Transverse colon (tissue), 4 donors: ENCODE measurements at regions not wholly inside any gene's neighbourhood (a gene's known extent, or its start where the extent isn't known, plus 50 kb on each side); places are given as distances from the start of the nearest gene placed in this dataset.

Experiments
- DNase-seq: peaks from one replicate; pipeline ENCODE4 v3.0.0-alpha.2; 2019
- H3K27ac ChIP-seq, 4 donors: fragments of 200-600 bp; sonication (generic); 2 replicates each; pipeline ENCODE4 v1.5.1; 2016 to 2018; ENCODE audit warnings: inconsistent platforms in 4 of 4
- H3K27me3 ChIP-seq: fragments of 200-600 bp; sonication (generic); 2 replicates; pipeline ENCODE4 v1.5.1; 2017; ENCODE audit warnings: inconsistent platforms
- H3K36me3 ChIP-seq, 4 donors: fragments of 200-600 bp; sonication (generic); 2 replicates each; pipeline ENCODE4 v1.5.1; 2017 to 2019; ENCODE audit warnings: inconsistent platforms in 4 of 4
- H3K4me1 ChIP-seq, 4 donors: fragments of 200-600 bp; sonication (generic); 2 replicates each; pipeline ENCODE4 v1.5.1; 2017 to 2020; ENCODE audit warnings: inconsistent platforms in 4 of 4
- H3K4me3 ChIP-seq, 4 donors: fragments of 200-600 bp; sonication (generic); 1 replicate in 1 of 4; 2 replicates in 3 of 4; pipeline versions ENCODE4 v1.5.1 to v1.6.1; 2017 to 2019; ENCODE audit warnings: inconsistent platforms in 4 of 4
- H3K9me3 ChIP-seq, 2 donors: fragments of 200-600 bp; sonication (generic); 2 replicates each; pipeline ENCODE4 v1.5.1; 2017 to 2019; ENCODE audit warnings: inconsistent platforms in 2 of 2
- EP300 ChIP-seq: sonication (generic); formaldehyde crosslinking; IDR thresholded peaks from one replicate; pipeline ENCODE4 v1.6.1; 2017; ENCODE audit warnings: antibody characterized with exemption, low read depth
- POLR2A ChIP-seq: fragments of 450-650 bp; IDR thresholded peaks from one replicate; pipeline ENCODE4 v1.6.1; 2016; ENCODE audit warnings: antibody characterized with exemption, mild to moderate bottlenecking, moderate library complexity
- POLR2AphosphoS5 ChIP-seq, 3 donors: sonication (generic); formaldehyde crosslinking; IDR thresholded peaks; one replicate each; pipeline ENCODE4 v1.6.1; 2016; ENCODE audit warnings: antibody characterized with exemption in 3 of 3
- WGBS, 2 donors: methylation state at CpG; one replicate each; pipeline ENCODE4 v1.1.5; 2018; ENCODE audit warnings: low coverage in 1 of 2; 5-methylcytosine and 5-hydroxymethylcytosine counted together
- in situ Hi-C, 4 donors: fragments of 200-750 bp; cut with MboI; loops; one replicate each; pipeline versions ENCODE4 v1.15.0 to v1.15.1; 2017; ENCODE audit warnings: low sequenced_read_pairs in 3 of 4, low pct_ligation_motif_present in 1 of 4, low pct_unique_long_range_greater_than_20kb in 1 of 4
- intact Hi-C: fragments of 100-400 bp; cut with DNase I; formaldehyde crosslinking; loops from one replicate; pipeline ENCODE4 v1.15.1; 2023; ENCODE audit warnings: low total_unique reads
- TF ChIP-seq, protein P1 (sequence below), 5 experiments: fragments of 200-600 bp in 3 of 5; fragments of 450-650 bp in 2 of 5; sonication (generic) in 3 of 5; IDR thresholded peaks; 1 replicate in 2 of 5; 2 replicates in 3 of 5; pipeline ENCODE4 v1.5.1; 2016 to 2017; ENCODE audit warnings: antibody characterized with exemption in 5 of 5, inconsistent platforms in 3 of 5, mild to moderate bottlenecking in 2 of 5, moderate library complexity in 1 of 5

GRCh38 chr2:81542119-81542518 lies 1237.6 kb upstream of the LRRTM1 start:
- H3K27ac ChIP-seq, result no peak overlapping the region
- no peaks in the 10 kb centered on the region for H3K4me1 ChIP-seq
- TF ChIP-seq POLR2A, result no peak
- TF ChIP-seq POLR2AphosphoS5 (IDR thresholded peaks at IDR 0.05), result no peak
- TF ChIP-seq, protein P1, sequence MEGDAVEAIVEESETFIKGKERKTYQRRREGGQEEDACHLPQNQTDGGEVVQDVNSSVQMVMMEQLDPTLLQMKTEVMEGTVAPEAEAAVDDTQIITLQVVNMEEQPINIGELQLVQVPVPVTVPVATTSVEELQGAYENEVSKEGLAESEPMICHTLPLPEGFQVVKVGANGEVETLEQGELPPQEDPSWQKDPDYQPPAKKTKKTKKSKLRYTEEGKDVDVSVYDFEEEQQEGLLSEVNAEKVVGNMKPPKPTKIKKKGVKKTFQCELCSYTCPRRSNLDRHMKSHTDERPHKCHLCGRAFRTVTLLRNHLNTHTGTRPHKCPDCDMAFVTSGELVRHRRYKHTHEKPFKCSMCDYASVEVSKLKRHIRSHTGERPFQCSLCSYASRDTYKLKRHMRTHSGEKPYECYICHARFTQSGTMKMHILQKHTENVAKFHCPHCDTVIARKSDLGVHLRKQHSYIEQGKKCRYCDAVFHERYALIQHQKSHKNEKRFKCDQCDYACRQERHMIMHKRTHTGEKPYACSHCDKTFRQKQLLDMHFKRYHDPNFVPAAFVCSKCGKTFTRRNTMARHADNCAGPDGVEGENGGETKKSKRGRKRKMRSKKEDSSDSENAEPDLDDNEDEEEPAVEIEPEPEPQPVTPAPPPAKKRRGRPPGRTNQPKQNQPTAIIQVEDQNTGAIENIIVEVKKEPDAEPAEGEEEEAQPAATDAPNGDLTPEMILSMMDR (IDR thresholded peaks at IDR 0.05), result no peak
- no peak for TF ChIP-seq EP300
- WGBS, 2 donors, result 57 to 70% methylated on average over 1 of the region's 1 CpG
- intact Hi-C loops, result no loop called here
- in situ Hi-C loops, result no loop called here
- no peaks in the 10 kb centered on the region for H3K27me3 ChIP-seq
- no peaks in the 10 kb centered on the region for H3K9me3 ChIP-seq
- DNase-seq, result no peak
- H3K36me3 ChIP-seq, result no peaks in the 10 kb centered on the region
- H3K4me3 ChIP-seq, result no peak overlapping the region

DNA sequence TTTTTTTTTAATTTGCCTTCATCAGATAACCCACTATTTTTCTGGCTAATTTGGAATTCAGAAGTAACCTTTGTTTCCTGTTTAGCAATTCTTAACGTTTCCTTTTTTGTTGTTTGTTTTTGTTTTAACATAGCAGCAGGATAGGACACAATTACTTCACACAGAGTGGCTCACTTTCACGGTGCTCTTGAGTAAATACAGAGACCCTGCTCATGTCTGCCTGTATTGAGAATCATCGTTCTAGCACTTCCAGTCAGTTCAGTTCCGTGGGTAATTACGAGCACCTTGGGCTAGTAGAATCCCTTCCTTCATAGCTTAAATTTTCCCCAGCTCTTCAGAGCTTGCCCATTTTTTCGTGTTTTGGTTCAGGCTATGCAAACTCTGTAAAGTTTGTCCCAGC lies 1225.4 kb upstream of the LRRTM1 start:
- 49 to 64% methylated on average over 6 of the region's 6 CpGs for WGBS, 2 donors
- intact Hi-C loops (no loop called here), in situ Hi-C loops (no loop called here)
- H3K27ac ChIP-seq, result no peak overlapping the region
- no peaks in the 10 kb centered on the region for H3K36me3 ChIP-seq
- H3K4me3 ChIP-seq, result no peak overlapping the region
- no peak for TF ChIP-seq POLR2AphosphoS5 (IDR thresholded peaks at IDR 0.05)
- TF ChIP-seq, protein P1 (IDR thresholded peaks at IDR 0.05), result no peak
- DNase-seq, result no peak
- H3K9me3 ChIP-seq, result no peaks in the 10 kb centered on the region
- no peaks in the 10 kb centered on the region for H3K27me3 ChIP-seq
- no peaks in the 10 kb centered on the region for H3K4me1 ChIP-seq

DNA sequence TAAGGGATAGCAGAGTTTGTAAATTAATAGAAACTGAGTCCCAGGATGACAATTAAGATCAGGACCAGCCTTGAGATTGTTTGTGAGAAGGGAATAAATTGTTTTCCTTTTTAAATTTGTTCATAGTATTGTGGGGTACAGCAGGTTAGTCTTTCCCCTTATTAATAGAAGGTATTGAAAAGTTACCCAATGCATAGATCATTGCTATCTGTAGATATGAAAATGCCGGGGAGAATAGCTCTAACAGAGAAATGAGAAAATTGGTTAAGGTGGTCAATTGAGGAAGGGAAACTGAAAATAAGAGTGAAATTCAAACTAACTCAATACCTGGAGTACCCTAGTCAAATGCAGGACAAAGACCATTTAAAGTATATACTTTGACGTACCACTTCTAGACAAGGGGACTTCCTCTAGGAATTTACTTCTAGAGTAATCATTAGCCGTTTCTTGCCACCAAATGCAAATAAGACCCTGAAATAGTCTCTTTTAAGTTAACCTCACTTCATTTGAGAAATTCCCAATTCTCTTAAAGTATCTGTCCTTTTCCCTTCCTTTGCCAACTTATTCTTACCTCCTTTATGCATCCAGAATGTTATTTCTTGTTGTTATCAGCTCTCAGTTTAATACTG lies 1224.4 kb upstream of the LRRTM1 start:
- WGBS, 2 donors, result 73 to 79% methylated on average over 3 of the region's 3 CpGs
- Histone ChIP-seq H3K27ac (no peak overlapping the region), H3K36me3 (no peaks in the 10 kb centered on the region), H3K9me3 (no peaks in the 10 kb centered on the region), H3K4me1 (no peaks in the 10 kb centered on the region), H3K27me3 (no peaks in the 10 kb centered on the region), H3K4me3 (no peak overlapping the region)
- in situ Hi-C loops (no loop called here), intact Hi-C loops (no loop called here)
- TF ChIP-seq POLR2A (no peak), EP300 (no peak), POLR2AphosphoS5 (IDR thresholded peaks at IDR 0.05) (no peak)
- TF ChIP-seq, protein P1 (IDR thresholded peaks at IDR 0.05), result no peak
- DNase-seq, result no peak

DNA sequence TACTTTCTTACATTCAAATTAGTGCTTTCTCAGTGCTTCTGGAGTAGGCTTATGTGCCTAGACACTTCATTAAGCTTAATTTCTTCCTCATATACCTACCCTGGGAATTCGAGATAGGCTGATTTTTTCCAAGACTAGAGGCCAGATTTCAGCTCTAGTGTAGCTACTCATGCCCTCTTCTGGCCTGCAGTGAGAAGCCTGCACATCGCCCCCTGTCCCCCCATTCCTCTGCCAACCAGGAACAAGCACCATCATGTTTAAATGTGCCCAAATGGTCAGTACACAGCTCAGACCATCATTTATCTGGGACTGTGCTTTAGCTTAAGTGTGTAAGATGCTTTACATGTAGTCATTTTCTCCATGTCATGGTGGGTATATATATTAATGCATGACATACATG lies 1218.8 kb upstream of the LRRTM1 start:
- no peak for DNase-seq
- Histone ChIP-seq H3K27ac (no peak overlapping the region), H3K9me3 (no peaks in the 10 kb centered on the region), H3K36me3 (no peaks in the 10 kb centered on the region), H3K4me1 (no peaks in the 10 kb centered on the region), H3K27me3 (no peaks in the 10 kb centered on the region), H3K4me3 (no peak overlapping the region)
- in situ Hi-C loops, result no loop called here
- intact Hi-C loops, result no loop called here
- TF ChIP-seq, protein P1 (IDR thresholded peaks at IDR 0.05), result no peak
- TF ChIP-seq EP300, result no peak
- no peak for TF ChIP-seq POLR2A
- no peak for TF ChIP-seq POLR2AphosphoS5 (IDR thresholded peaks at IDR 0.05)
- 40 to 74% methylated on average over 1 to 2 of the region's 2 CpGs for WGBS, 2 donors
